Liver (tissue), 8 donors: ENCODE measurements at regions not wholly inside any gene's neighbourhood (a gene's known extent, or its start where the extent isn't known, plus 50 kb on each side); places are given as distances from the start of the nearest gene placed in this dataset.

Experiments used
- DNase-seq: peaks from one replicate; pipeline ENCODE4 v3.0.0-alpha.2; 2017; ENCODE audit warnings: low spot score
- H3K27ac ChIP-seq, 2 donors: one replicate each; pipeline ENCODE4 v1.7.0; 2013; ENCODE audit warnings: inconsistent platforms in 2 of 2, low read length in 2 of 2, control low read depth in 1 of 2, low read depth in 1 of 2, mild to moderate bottlenecking in 1 of 2
- H3K27me3 ChIP-seq, 4 donors: one replicate each; pipeline versions ENCODE4 v1.6.1 to v1.7.0; 2013; ENCODE audit warnings: low read length in 3 of 4, inconsistent platforms in 1 of 4, mild to moderate bottlenecking in 1 of 4, moderate library complexity in 1 of 4; ENCODE audit not compliant: control insufficient read depth in 4 of 4, insufficient read depth in 4 of 4
- H3K36me3 ChIP-seq, 4 donors: one replicate each; pipeline versions ENCODE4 v1.6.1 to v1.7.0; 2013; ENCODE audit warnings: low read length in 3 of 4, mild to moderate bottlenecking in 3 of 4, low read depth in 1 of 4, moderate library complexity in 1 of 4; ENCODE audit not compliant: control insufficient read depth in 4 of 4, insufficient read depth in 3 of 4
- H3K4me1 ChIP-seq, 4 donors: one replicate each; pipeline versions ENCODE4 v1.6.1 to v1.7.0; 2013; ENCODE audit warnings: low read length in 3 of 4, mild to moderate bottlenecking in 3 of 4, moderate library complexity in 1 of 4; ENCODE audit not compliant: control insufficient read depth in 4 of 4, insufficient read depth in 4 of 4
- H3K4me3 ChIP-seq, 3 donors: one replicate each; pipeline versions ENCODE4 v1.6.1 to v1.7.0; 2013; ENCODE audit warnings: low read length in 3 of 3, control low read depth in 1 of 3, low read depth in 1 of 3, mild to moderate bottlenecking in 1 of 3
- H3K9ac ChIP-seq, 2 donors: one replicate each; pipeline ENCODE4 v1.7.0; 2013; ENCODE audit warnings: low read length in 2 of 2, mild to moderate bottlenecking in 2 of 2, moderate library complexity in 2 of 2, control low read depth in 1 of 2, low read depth in 1 of 2
- H3K9me3 ChIP-seq, 4 donors: one replicate each; pipeline versions ENCODE4 v1.6.1 to v1.7.0; 2013; ENCODE audit warnings: low read length in 3 of 4; ENCODE audit not compliant: control insufficient read depth in 4 of 4
- EGR1 ChIP-seq, 2 donors: IDR thresholded peaks; 2 replicates each; pipeline ENCODE4 v1.6.1; 2016 to 2018; ENCODE audit warnings: antibody characterized with exemption in 2 of 2, low read depth in 2 of 2
- FOXA1 ChIP-seq: IDR thresholded peaks from 2 replicates; pipeline ENCODE4 v1.6.1; 2016; ENCODE audit warnings: antibody characterized with exemption
- FOXA2 ChIP-seq: IDR thresholded peaks from 2 replicates; pipeline ENCODE4 v1.6.1; 2016; ENCODE audit warnings: antibody characterized with exemption
- GABPA ChIP-seq, 2 donors: IDR thresholded peaks in 1 of 2; conservative IDR thresholded peaks in 1 of 2; 2 replicates each; pipeline ENCODE4 v1.6.1; 2016; ENCODE audit warnings: antibody characterized with exemption in 2 of 2, mild to moderate bottlenecking in 1 of 2, moderate library complexity in 1 of 2
- HNF4A ChIP-seq, 2 donors: conservative IDR thresholded peaks; 2 replicates each; pipeline ENCODE4 v1.6.1; 2016; ENCODE audit warnings: antibody characterized with exemption in 2 of 2, mild to moderate bottlenecking in 2 of 2
- HNF4G ChIP-seq: IDR thresholded peaks from 2 replicates; pipeline ENCODE4 v1.6.1; 2016; ENCODE audit warnings: antibody characterized with exemption
- JUND ChIP-seq, 2 donors: IDR thresholded peaks; 2 replicates each; pipeline ENCODE4 v1.6.1; 2016; ENCODE audit warnings: antibody characterized with exemption in 2 of 2
- NR2F2 ChIP-seq: IDR thresholded peaks from 2 replicates; pipeline ENCODE4 v1.6.1; 2016; ENCODE audit warnings: antibody characterized with exemption
- RAD21 ChIP-seq, 2 donors: IDR thresholded peaks; 2 replicates each; pipeline ENCODE4 v1.6.1; 2016; ENCODE audit warnings: antibody characterized with exemption in 2 of 2, mild to moderate bottlenecking in 2 of 2
- RXRA ChIP-seq, 2 donors: IDR thresholded peaks; 2 replicates each; pipeline ENCODE4 v1.6.1; 2017 to 2018; ENCODE audit warnings: antibody characterized with exemption in 2 of 2, mild to moderate bottlenecking in 1 of 2
- SP1 ChIP-seq: IDR thresholded peaks from 2 replicates; pipeline ENCODE4 v1.6.1; 2018; ENCODE audit warnings: antibody characterized with exemption, mild to moderate bottlenecking
- TAF1 ChIP-seq: conservative IDR thresholded peaks from 2 replicates; pipeline ENCODE4 v1.6.1; 2016; ENCODE audit warnings: antibody characterized with exemption, mild to moderate bottlenecking
- YY1 ChIP-seq: IDR thresholded peaks from 2 replicates; pipeline ENCODE4 v1.6.1; 2016; ENCODE audit warnings: antibody characterized with exemption, mild to moderate bottlenecking
- WGBS: extraction: QIAGEN DNeasy Blood & Tissue Kit; methylation state at CpG from one replicate; pipeline ENCODE4 v1.1.7; 2013; 5-methylcytosine and 5-hydroxymethylcytosine counted together
- TF ChIP-seq, protein P1 (sequence below): IDR thresholded peaks from 2 replicates; pipeline ENCODE4 v1.6.1; 2016; ENCODE audit warnings: antibody characterized with exemption
- TF ChIP-seq, protein P2 (sequence below): fragments of 150-350 bp; IDR thresholded peaks from 2 replicates; pipeline ENCODE4 v1.5.1; 2017; ENCODE audit warnings: improper control_type of control experiment, low read depth, low read length; ENCODE audit not compliant: missing input control
- TF ChIP-seq, protein P3 (sequence below): IDR thresholded peaks from 2 replicates; pipeline ENCODE4 v1.6.1; 2016; ENCODE audit warnings: antibody characterized with exemption
- TF ChIP-seq, protein P4 (sequence below): IDR thresholded peaks from 2 replicates; pipeline ENCODE4 v1.6.1; 2016; ENCODE audit warnings: antibody characterized with exemption
- TF ChIP-seq, protein P5 (sequence below): IDR thresholded peaks from 2 replicates; pipeline ENCODE4 v1.6.1; 2016; ENCODE audit warnings: antibody characterized with exemption, mild to moderate bottlenecking
- donor health status: healthy.
- donor health status: healthy.
- donor health status: healthy.
- donor health status: healthy.
- donor health status: healthy.

DNA sequence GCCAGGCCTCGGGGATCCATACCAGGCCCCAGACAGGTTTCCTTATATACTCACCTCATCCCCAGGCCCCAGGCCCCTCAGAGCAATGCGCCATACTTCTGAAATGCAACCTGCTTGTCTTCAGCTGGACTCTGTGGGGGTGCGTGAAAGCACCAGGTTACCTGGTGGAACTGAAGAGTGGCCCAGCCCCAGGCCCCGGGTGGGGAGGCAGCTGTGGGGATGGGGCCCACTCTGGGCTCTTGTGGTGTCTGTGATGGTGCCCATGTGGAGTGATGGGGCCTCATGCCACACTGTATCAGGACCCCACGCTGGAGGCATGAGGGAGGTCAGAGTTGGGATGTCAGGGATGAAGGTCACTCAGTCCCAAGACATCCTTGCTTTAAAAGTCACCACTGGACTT lies 999.0 kb downstream of the BRD1 start (continued):
- TF ChIP-seq FOXA2: no peak
- TF ChIP-seq JUND (IDR thresholded peaks at IDR 0.05): no peak
- no peak for TF ChIP-seq HNF4G
- TF ChIP-seq, protein P1, sequence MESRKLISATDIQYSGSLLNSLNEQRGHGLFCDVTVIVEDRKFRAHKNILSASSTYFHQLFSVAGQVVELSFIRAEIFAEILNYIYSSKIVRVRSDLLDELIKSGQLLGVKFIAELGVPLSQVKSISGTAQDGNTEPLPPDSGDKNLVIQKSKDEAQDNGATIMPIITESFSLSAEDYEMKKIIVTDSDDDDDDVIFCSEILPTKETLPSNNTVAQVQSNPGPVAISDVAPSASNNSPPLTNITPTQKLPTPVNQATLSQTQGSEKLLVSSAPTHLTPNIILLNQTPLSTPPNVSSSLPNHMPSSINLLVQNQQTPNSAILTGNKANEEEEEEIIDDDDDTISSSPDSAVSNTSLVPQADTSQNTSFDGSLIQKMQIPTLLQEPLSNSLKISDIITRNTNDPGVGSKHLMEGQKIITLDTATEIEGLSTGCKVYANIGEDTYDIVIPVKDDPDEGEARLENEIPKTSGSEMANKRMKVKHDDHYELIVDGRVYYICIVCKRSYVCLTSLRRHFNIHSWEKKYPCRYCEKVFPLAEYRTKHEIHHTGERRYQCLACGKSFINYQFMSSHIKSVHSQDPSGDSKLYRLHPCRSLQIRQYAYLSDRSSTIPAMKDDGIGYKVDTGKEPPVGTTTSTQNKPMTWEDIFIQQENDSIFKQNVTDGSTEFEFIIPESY: no peak

DNA sequence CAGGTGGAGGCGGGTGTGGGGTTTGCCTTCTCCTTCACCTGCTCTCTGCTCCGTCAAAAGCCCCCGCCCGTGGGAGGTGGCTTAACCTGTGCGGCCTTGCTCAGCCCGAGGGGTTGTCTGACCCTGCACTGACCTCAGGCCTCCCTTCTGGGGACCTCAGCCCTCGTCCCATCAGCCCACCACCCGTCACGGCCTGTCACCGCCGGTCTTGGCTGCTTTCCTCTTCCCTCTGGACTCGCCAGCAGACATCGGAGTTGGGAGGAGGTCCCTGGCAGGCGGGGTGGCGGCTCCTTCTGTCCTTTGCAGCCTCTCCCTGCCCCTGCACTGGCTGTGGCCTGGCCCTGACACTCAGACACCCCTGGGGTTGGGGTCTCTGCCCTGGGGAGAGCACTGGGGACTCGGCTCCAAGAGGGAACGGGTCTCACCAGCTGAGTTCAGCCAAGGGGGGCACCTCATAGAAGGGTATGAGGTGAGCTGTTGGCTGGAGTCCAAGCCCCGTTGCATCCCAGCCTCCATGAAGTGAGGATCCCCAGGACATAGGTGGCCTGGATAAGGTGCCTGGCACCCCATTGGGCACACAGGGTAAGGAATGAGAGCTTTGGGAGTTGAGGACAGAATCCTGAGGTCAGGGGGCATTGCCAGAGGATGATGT lies 999.6 kb downstream of the BRD1 start:
- DNase-seq: no peak
- no peaks in the 10 kb centered on the region for H3K4me1 ChIP-seq
- WGBS: 67% methylated on average over 18 of the region's 18 CpGs

More for the DNA sequence above, 999.6 kb downstream of the BRD1 start:
- TF ChIP-seq HNF4G: no peak
- TF ChIP-seq FOXA1: no peak
- TF ChIP-seq, protein P2, sequence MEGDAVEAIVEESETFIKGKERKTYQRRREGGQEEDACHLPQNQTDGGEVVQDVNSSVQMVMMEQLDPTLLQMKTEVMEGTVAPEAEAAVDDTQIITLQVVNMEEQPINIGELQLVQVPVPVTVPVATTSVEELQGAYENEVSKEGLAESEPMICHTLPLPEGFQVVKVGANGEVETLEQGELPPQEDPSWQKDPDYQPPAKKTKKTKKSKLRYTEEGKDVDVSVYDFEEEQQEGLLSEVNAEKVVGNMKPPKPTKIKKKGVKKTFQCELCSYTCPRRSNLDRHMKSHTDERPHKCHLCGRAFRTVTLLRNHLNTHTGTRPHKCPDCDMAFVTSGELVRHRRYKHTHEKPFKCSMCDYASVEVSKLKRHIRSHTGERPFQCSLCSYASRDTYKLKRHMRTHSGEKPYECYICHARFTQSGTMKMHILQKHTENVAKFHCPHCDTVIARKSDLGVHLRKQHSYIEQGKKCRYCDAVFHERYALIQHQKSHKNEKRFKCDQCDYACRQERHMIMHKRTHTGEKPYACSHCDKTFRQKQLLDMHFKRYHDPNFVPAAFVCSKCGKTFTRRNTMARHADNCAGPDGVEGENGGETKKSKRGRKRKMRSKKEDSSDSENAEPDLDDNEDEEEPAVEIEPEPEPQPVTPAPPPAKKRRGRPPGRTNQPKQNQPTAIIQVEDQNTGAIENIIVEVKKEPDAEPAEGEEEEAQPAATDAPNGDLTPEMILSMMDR: no peak
- no peak for TF ChIP-seq RXRA (IDR thresholded peaks at IDR 0.05)
- TF ChIP-seq JUND (IDR thresholded peaks at IDR 0.05): no peak
- TF ChIP-seq FOXA2: no peak
- no peak for TF ChIP-seq EGR1 (IDR thresholded peaks at IDR 0.05; ENCODE audit: low read depth in 2 of 2)
- TF ChIP-seq HNF4A (conservative IDR thresholded peaks at IDR 0.05): no peak
- no peak for TF ChIP-seq SP1
- no peak for TF ChIP-seq YY1
- TF ChIP-seq RAD21 (IDR thresholded peaks at IDR 0.05): no peak
- TF ChIP-seq TAF1: no peak
- TF ChIP-seq GABPA (IDR thresholded peaks at IDR 0.05 in 1 of 2, conservative IDR thresholded peaks at IDR 0.05 in 1 of 2): no peak
- TF ChIP-seq NR2F2: no peak
- TF ChIP-seq, protein P3, sequence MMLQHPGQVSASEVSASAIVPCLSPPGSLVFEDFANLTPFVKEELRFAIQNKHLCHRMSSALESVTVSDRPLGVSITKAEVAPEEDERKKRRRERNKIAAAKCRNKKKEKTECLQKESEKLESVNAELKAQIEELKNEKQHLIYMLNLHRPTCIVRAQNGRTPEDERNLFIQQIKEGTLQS: no peak
- TF ChIP-seq, protein P1: no peak
- TF ChIP-seq, protein P4, sequence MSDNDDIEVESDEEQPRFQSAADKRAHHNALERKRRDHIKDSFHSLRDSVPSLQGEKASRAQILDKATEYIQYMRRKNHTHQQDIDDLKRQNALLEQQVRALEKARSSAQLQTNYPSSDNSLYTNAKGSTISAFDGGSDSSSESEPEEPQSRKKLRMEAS: no peak
- TF ChIP-seq, protein P5, sequence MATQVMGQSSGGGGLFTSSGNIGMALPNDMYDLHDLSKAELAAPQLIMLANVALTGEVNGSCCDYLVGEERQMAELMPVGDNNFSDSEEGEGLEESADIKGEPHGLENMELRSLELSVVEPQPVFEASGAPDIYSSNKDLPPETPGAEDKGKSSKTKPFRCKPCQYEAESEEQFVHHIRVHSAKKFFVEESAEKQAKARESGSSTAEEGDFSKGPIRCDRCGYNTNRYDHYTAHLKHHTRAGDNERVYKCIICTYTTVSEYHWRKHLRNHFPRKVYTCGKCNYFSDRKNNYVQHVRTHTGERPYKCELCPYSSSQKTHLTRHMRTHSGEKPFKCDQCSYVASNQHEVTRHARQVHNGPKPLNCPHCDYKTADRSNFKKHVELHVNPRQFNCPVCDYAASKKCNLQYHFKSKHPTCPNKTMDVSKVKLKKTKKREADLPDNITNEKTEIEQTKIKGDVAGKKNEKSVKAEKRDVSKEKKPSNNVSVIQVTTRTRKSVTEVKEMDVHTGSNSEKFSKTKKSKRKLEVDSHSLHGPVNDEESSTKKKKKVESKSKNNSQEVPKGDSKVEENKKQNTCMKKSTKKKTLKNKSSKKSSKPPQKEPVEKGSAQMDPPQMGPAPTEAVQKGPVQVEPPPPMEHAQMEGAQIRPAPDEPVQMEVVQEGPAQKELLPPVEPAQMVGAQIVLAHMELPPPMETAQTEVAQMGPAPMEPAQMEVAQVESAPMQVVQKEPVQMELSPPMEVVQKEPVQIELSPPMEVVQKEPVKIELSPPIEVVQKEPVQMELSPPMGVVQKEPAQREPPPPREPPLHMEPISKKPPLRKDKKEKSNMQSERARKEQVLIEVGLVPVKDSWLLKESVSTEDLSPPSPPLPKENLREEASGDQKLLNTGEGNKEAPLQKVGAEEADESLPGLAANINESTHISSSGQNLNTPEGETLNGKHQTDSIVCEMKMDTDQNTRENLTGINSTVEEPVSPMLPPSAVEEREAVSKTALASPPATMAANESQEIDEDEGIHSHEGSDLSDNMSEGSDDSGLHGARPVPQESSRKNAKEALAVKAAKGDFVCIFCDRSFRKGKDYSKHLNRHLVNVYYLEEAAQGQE: no peak
- Histone ChIP-seq H3K27ac (no peak overlapping the region), H3K4me3 (no peak overlapping the region), H3K27me3 (peaks cover 0 to 2% (median 0%) of the 10 kb centered on the region in 4 donors), H3K9ac (no peak overlapping the region), H3K9me3 (peaks cover 0 to 6% (median under 1%) of the 10 kb centered on the region in 4 donors), H3K36me3 (no peaks in the 10 kb centered on the region)
